ENCODE measurements at regions not wholly inside any gene's neighbourhood (a gene's known extent, or its start where the extent isn't known, plus 50 kb on each side); places are given as distances from the start of the nearest gene placed in this dataset.

DNA sequence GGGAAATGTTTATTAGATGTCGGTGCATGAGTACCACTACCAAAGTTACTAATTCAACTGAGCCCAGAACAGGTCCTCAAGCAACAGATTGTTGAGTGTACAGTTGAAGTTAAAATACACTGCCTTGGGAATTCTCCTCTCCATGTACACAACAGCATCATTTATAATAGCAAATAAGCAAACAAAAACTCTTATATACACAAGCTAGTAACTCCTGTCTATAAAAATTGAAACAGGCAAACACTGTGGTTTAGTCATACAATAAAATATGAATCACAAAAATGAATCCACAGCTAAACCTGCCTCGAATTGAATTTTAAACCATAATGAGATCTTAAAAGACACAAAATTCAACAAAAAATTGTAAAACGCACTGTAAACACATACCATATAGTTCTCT lies 681.1 kb downstream of the C12orf50 start:
- Histone ChIP-seq H3K9ac (ENCODE audit: low read length) (no peak overlapping the region), H2AFZ (ENCODE audit: low read depth, low read length) (no peak overlapping the region), H3K27me3 (ENCODE audit: insufficient read depth, low read depth, low read length) (no peaks in the 10 kb centered on the region), H3K9me3 (ENCODE audit: low read length) (no peaks in the 10 kb centered on the region), H3K4me2 (ENCODE audit: low read length) (no peak overlapping the region), H3K36me3 (ENCODE audit: insufficient read depth, low read length) (no peaks in the 10 kb centered on the region), H3F3A (ENCODE audit: insufficient read depth, low read length, poor library complexity, severe bottlenecking) (no peaks in the 10 kb centered on the region), H3K79me2 (replicated peaks; ENCODE audit: insufficient read depth, low read length) (no peaks in the 10 kb centered on the region), H3K9me2 (ENCODE audit: insufficient read depth, low read length) (no peaks in the 10 kb centered on the region), H4K20me1 (ENCODE audit: insufficient read depth) (no peaks in the 10 kb centered on the region), H3K4me3 (ENCODE audit: low read length) (no peak overlapping the region), H3K27ac (ENCODE audit: low read length) (no peak overlapping the region)
- TF ChIP-seq TAF1 (IDR thresholded peaks at IDR 0.05; ENCODE audit: low read depth) (no peak), MXI1 (conservative IDR thresholded peaks at IDR 0.05; ENCODE audit: poor library complexity, severe bottlenecking) (no peak), POLR2AphosphoS5 (IDR thresholded peaks at IDR 0.05) (no peak), EZH2 (IDR thresholded peaks at IDR 0.05; ENCODE audit: borderline replicate concordance, insufficient read depth, low read length, poor library complexity, severe bottlenecking) (no peak), SMC3 (conservative IDR thresholded peaks at IDR 0.05; ENCODE audit: poor library complexity) (no peak), RAD21 (conservative IDR thresholded peaks at IDR 0.05) (no peak), EP300 (conservative IDR thresholded peaks at IDR 0.05; ENCODE audit: poor library complexity, severe bottlenecking) (no peak)
- TF ChIP-seq, protein P1, sequence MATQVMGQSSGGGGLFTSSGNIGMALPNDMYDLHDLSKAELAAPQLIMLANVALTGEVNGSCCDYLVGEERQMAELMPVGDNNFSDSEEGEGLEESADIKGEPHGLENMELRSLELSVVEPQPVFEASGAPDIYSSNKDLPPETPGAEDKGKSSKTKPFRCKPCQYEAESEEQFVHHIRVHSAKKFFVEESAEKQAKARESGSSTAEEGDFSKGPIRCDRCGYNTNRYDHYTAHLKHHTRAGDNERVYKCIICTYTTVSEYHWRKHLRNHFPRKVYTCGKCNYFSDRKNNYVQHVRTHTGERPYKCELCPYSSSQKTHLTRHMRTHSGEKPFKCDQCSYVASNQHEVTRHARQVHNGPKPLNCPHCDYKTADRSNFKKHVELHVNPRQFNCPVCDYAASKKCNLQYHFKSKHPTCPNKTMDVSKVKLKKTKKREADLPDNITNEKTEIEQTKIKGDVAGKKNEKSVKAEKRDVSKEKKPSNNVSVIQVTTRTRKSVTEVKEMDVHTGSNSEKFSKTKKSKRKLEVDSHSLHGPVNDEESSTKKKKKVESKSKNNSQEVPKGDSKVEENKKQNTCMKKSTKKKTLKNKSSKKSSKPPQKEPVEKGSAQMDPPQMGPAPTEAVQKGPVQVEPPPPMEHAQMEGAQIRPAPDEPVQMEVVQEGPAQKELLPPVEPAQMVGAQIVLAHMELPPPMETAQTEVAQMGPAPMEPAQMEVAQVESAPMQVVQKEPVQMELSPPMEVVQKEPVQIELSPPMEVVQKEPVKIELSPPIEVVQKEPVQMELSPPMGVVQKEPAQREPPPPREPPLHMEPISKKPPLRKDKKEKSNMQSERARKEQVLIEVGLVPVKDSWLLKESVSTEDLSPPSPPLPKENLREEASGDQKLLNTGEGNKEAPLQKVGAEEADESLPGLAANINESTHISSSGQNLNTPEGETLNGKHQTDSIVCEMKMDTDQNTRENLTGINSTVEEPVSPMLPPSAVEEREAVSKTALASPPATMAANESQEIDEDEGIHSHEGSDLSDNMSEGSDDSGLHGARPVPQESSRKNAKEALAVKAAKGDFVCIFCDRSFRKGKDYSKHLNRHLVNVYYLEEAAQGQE (IDR thresholded peaks at IDR 0.05; ENCODE audit: borderline replicate concordance): no peak
- TF ChIP-seq, protein P2, sequence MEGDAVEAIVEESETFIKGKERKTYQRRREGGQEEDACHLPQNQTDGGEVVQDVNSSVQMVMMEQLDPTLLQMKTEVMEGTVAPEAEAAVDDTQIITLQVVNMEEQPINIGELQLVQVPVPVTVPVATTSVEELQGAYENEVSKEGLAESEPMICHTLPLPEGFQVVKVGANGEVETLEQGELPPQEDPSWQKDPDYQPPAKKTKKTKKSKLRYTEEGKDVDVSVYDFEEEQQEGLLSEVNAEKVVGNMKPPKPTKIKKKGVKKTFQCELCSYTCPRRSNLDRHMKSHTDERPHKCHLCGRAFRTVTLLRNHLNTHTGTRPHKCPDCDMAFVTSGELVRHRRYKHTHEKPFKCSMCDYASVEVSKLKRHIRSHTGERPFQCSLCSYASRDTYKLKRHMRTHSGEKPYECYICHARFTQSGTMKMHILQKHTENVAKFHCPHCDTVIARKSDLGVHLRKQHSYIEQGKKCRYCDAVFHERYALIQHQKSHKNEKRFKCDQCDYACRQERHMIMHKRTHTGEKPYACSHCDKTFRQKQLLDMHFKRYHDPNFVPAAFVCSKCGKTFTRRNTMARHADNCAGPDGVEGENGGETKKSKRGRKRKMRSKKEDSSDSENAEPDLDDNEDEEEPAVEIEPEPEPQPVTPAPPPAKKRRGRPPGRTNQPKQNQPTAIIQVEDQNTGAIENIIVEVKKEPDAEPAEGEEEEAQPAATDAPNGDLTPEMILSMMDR (IDR thresholded peaks at IDR 0.05; ENCODE audit: poor library complexity, severe bottlenecking): no peak

DNA sequence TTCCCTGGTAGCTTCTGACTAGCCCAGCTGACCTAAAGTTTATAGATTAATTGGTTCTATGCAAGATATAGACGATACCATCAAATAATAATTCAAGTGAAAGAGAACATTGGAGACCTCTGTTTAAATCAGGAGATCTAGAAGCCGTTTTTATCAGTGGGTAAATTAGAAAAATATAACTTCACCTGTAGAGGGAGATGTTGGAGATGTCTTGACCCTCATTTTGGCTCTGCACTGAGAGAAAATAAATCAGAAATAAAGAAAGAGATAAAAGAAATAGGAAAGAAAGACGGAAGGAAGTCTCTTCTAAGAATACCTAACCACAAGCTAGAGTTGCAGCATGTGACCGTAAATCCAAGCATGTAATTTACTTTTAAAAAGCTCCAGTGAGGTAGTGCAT lies 684.5 kb downstream of the C12orf50 start:
- Histone ChIP-seq H3K4me2 (ENCODE audit: low read length) (no peak overlapping the region), H3K4me3 (ENCODE audit: low read length) (no peak overlapping the region), H3K27me3 (ENCODE audit: insufficient read depth, low read depth, low read length) (no peaks in the 10 kb centered on the region), H2AFZ (ENCODE audit: low read depth, low read length) (no peak overlapping the region), H3K79me2 (replicated peaks; ENCODE audit: insufficient read depth, low read length) (no peaks in the 10 kb centered on the region), H3K9me2 (ENCODE audit: insufficient read depth, low read length) (no peaks in the 10 kb centered on the region), H3F3A (ENCODE audit: insufficient read depth, low read length, poor library complexity, severe bottlenecking) (no peaks in the 10 kb centered on the region), H4K20me1 (ENCODE audit: insufficient read depth) (no peaks in the 10 kb centered on the region), H3K27ac (ENCODE audit: low read length) (no peak overlapping the region), H3K36me3 (ENCODE audit: insufficient read depth, low read length) (no peaks in the 10 kb centered on the region), H3K9ac (ENCODE audit: low read length) (no peak overlapping the region), H3K9me3 (ENCODE audit: low read length) (no peaks in the 10 kb centered on the region)
- TF ChIP-seq TAF1 (IDR thresholded peaks at IDR 0.05; ENCODE audit: low read depth) (no peak), MXI1 (conservative IDR thresholded peaks at IDR 0.05; ENCODE audit: poor library complexity, severe bottlenecking) (no peak), RAD21 (conservative IDR thresholded peaks at IDR 0.05) (no peak), EZH2 (IDR thresholded peaks at IDR 0.05; ENCODE audit: borderline replicate concordance, insufficient read depth, low read length, poor library complexity, severe bottlenecking) (no peak), EP300 (conservative IDR thresholded peaks at IDR 0.05; ENCODE audit: poor library complexity, severe bottlenecking) (no peak), SMC3 (conservative IDR thresholded peaks at IDR 0.05; ENCODE audit: poor library complexity) (no peak), POLR2AphosphoS5 (IDR thresholded peaks at IDR 0.05) (no peak)
- TF ChIP-seq, protein P2 (IDR thresholded peaks at IDR 0.05; ENCODE audit: poor library complexity, severe bottlenecking): no peak
- TF ChIP-seq, protein P1 (IDR thresholded peaks at IDR 0.05; ENCODE audit: borderline replicate concordance): no peak

All from neural cell (in vitro differentiated cells).